ENCODE measurements at regions not wholly inside any gene's neighbourhood (a gene's known extent, or its start where the extent isn't known, plus 50 kb on each side); places are given as distances from the start of the nearest gene placed in this dataset.

GRCh38 chr17:79154951-79155585 lies 80.4 kb downstream of the ENGASE start:
- no peak overlapping the region for H3K4me3 ChIP-seq
- no peak for DNase-seq (ENCODE audit: low spot score in 2 of 2)
- H3K4me1 ChIP-seq = no peaks in the 10 kb centered on the region
- H3K27me3 ChIP-seq = no peaks in the 10 kb centered on the region
- intact Hi-C loops (cut with DNase I) = no loop called here
- H3K9me3 ChIP-seq = no peaks in the 10 kb centered on the region
- no peak for TF ChIP-seq CTCF (IDR thresholded peaks at IDR 0.05)
- no peak overlapping the region for H3K27ac ChIP-seq
- no peaks in the 10 kb centered on the region for H3K36me3 ChIP-seq

GRCh38 chr17:79154446-79154845 lies 79.8 kb downstream of the ENGASE start:
- no peaks in the 10 kb centered on the region for H3K27me3 ChIP-seq
- no peaks in the 10 kb centered on the region for H3K9me3 ChIP-seq
- no peak overlapping the region for H3K27ac ChIP-seq
- DNase-seq (ENCODE audit: low spot score in 2 of 2) = no peak
- TF ChIP-seq CTCF (IDR thresholded peaks at IDR 0.05) = no peak
- intact Hi-C loops (cut with DNase I) = no loop called here
- H3K4me1 ChIP-seq = no peaks in the 10 kb centered on the region
- H3K36me3 ChIP-seq = no peaks in the 10 kb centered on the region
- H3K4me3 ChIP-seq = no peak overlapping the region

GRCh38 chr17:79153367-79154130 lies 78.9 kb downstream of the ENGASE start:
- H3K4me1 ChIP-seq = no peaks in the 10 kb centered on the region
- TF ChIP-seq CTCF (IDR thresholded peaks at IDR 0.05) = no peak
- intact Hi-C loops (cut with DNase I) = no loop called here
- H3K4me3 ChIP-seq = no peak overlapping the region
- no peaks in the 10 kb centered on the region for H3K36me3 ChIP-seq
- no peaks in the 10 kb centered on the region for H3K27me3 ChIP-seq
- no peak overlapping the region for H3K27ac ChIP-seq
- H3K9me3 ChIP-seq = no peaks in the 10 kb centered on the region
- no peak for DNase-seq (ENCODE audit: low spot score in 2 of 2)

GRCh38 chr17:79152636-79153035 lies 78.0 kb downstream of the ENGASE start:
- no peak for TF ChIP-seq CTCF (IDR thresholded peaks at IDR 0.05)
- Histone ChIP-seq H3K36me3 (no peaks in the 10 kb centered on the region), H3K9me3 (no peaks in the 10 kb centered on the region), H3K27me3 (no peaks in the 10 kb centered on the region), H3K4me3 (no peak overlapping the region), H3K4me1 (no peaks in the 10 kb centered on the region), H3K27ac (no peak overlapping the region)
- DNase-seq (ENCODE audit: low spot score in 2 of 2) = no peak
- intact Hi-C loops (cut with DNase I) = no loop called here

GRCh38 chr17:79152110-79152509 lies 77.5 kb downstream of the ENGASE start:
- no peaks in the 10 kb centered on the region for H3K27me3 ChIP-seq
- TF ChIP-seq CTCF (IDR thresholded peaks at IDR 0.05) = no peak
- DNase-seq (ENCODE audit: low spot score in 2 of 2) = no peak
- H3K4me3 ChIP-seq = no peak overlapping the region
- no peaks in the 10 kb centered on the region for H3K36me3 ChIP-seq
- no peak overlapping the region for H3K27ac ChIP-seq
- H3K4me1 ChIP-seq = no peaks in the 10 kb centered on the region
- no peaks in the 10 kb centered on the region for H3K9me3 ChIP-seq
- intact Hi-C loops (cut with DNase I) = no loop called here

All from ascending aorta (tissue), 2 donors.